PC-3 (cell line): ENCODE measurements at regions not wholly inside any gene's neighbourhood (a gene's known extent, or its start where the extent isn't known, plus 50 kb on each side); places are given as distances from the start of the nearest gene placed in this dataset.

Experiments
- ATAC-seq: fragments of 200-7000 bp; cut with Tn5 transposase; 2 replicates; pipeline ENCODE4 v1.9.1; 2020; ENCODE audit warnings: mild to moderate bottlenecking, moderate library complexity
- BruUV-seq: library from RNA; stranded (reverse); fragments of 400-500 nt; replicated peaks from 2 replicates; lab custom pipeline; 2021; lab: Mats Ljungman, UMichigan
- CTCF ChIA-PET: fragments of 300-600 bp; sonication (Branson Sonifier 250); formaldehyde crosslinking; loops from one replicate; lab custom pipeline; 2022; ENCODE audit warnings: antibody characterized with exemption; lab: Charles Lee
- POLR2A ChIA-PET: fragments of 300-600 bp; sonication (Branson Sonifier 250); formaldehyde crosslinking; loops from one replicate; lab custom pipeline; 2022; ENCODE audit warnings: antibody characterized with exemption; ENCODE audit not compliant: unreplicated experiment; lab: Charles Lee
- DNase-seq: peaks from one replicate; pipeline ENCODE4 v3.0.0-alpha.2; 2015
- H2AFZ ChIP-seq: fragments of 300-600 bp; sonication (generic); 2 replicates; pipeline ENCODE4 v1.6.0; 2016; ENCODE audit warnings: antibody characterized with exemption, low read length
- H3F3A ChIP-seq: fragments of 300-600 bp; sonication (generic); one replicate; pipeline ENCODE4 v1.6.0; 2017; ENCODE audit warnings: antibody characterized with exemption, low read length, control low read depth, mild to moderate bottlenecking; ENCODE audit not compliant: unreplicated experiment
- H3K27ac ChIP-seq: fragments of 300-600 bp; sonication (generic); 2 replicates; pipeline ENCODE4 v1.5.1; 2016; ENCODE audit warnings: mild to moderate bottlenecking, low read length
- H3K27me3 ChIP-seq: fragments of 300-600 bp; sonication (generic); 2 replicates; pipeline ENCODE4 v1.6.1; 2016; ENCODE audit warnings: low read length, mixed read lengths
- H3K36me3 ChIP-seq: fragments of 300-600 bp; sonication (generic); 2 replicates; pipeline ENCODE4 v1.6.1; 2016; ENCODE audit warnings: low read depth, mixed run types, low read length, mixed read lengths
- H3K4me1 ChIP-seq: fragments of 300-600 bp; sonication (generic); 2 replicates; pipeline ENCODE4 v1.5.1; 2016; ENCODE audit warnings: low read length; ENCODE audit not compliant: insufficient read depth
- H3K4me2 ChIP-seq: fragments of 300-600 bp; sonication (generic); 2 replicates; pipeline ENCODE4 v1.6.0; 2016; ENCODE audit warnings: low read length
- H3K4me3 ChIP-seq: fragments of 300-600 bp; sonication (generic); 2 replicates; pipeline ENCODE4 v1.5.1; 2016; ENCODE audit warnings: mild to moderate bottlenecking, low read length, mixed read lengths
- H3K79me2 ChIP-seq: fragments of 300-600 bp; sonication (generic); 2 replicates; pipeline ENCODE4 v1.6.1; 2017; ENCODE audit warnings: low read length, mixed read lengths
- H3K9ac ChIP-seq: fragments of 300-600 bp; sonication (generic); 2 replicates; pipeline ENCODE4 v1.6.0; 2016; ENCODE audit warnings: mild to moderate bottlenecking, low read length
- H3K9me2 ChIP-seq: fragments of 300-600 bp; sonication (generic); replicated peaks from 2 replicates; pipeline ENCODE4 v1.6.1; 2016; ENCODE audit warnings: mixed run types, low read length, mixed read lengths
- H3K9me3 ChIP-seq: fragments of 300-600 bp; sonication (generic); 2 replicates; pipeline ENCODE4 v1.6.1; 2016; ENCODE audit warnings: low read length, mixed read lengths
- H4K20me1 ChIP-seq: fragments of 300-600 bp; sonication (generic); 2 replicates; pipeline ENCODE4 v1.6.1; 2016; ENCODE audit warnings: low read length, mixed read lengths
- CTCF ChIP-seq: fragments of 300-600 bp; sonication (generic); conservative IDR thresholded peaks from 2 replicates; pipeline ENCODE4 v1.5.1; 2017; ENCODE audit warnings: antibody characterized with exemption, low read depth, mild to moderate bottlenecking, low read length
- EZH2 ChIP-seq: fragments of 300-600 bp; sonication (generic); IDR thresholded peaks from one replicate; pipeline ENCODE4 v1.6.1; 2017; ENCODE audit warnings: antibody characterized with exemption, mild to moderate bottlenecking, low read length; ENCODE audit not compliant: unreplicated experiment
- EZH2phosphoT487 ChIP-seq: fragments of 300-600 bp; sonication (generic); IDR thresholded peaks from 2 replicates; pipeline ENCODE4 v1.6.1; 2018; ENCODE audit warnings: mild to moderate bottlenecking, antibody characterized with exemption, low read length, borderline replicate concordance
- intact Hi-C: fragments of 100-400 bp; cut with micrococcal nuclease; formaldehyde crosslinking; loops from 2 replicates; pipeline ENCODE4 v1.9.0; 2023

DNA sequence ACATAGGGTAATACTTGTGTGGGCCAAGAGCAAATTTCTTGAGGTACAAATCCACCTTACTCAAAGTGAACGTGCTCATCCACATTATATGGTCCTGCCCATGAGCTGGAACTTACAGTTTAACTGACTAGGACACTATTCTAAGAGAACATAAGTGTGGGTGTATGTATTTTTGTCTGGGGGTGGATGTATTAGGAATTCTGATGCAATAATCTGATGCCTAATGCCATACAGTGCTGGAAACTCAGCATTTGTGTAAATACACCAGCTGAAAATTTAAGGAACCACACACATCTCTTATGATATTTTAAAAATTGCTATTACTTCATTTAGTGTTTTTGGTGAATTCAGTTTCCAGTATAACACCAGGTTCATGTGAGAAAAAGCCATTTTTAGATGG lies 1350.7 kb downstream of the ZPLD1 start:
- TF ChIP-seq EZH2 = no peak
- TF ChIP-seq EZH2phosphoT487 = no peak
- no peak for TF ChIP-seq CTCF

GRCh38 chr3:103786296-103786695 lies 1351.5 kb downstream of the ZPLD1 start:
- no peaks in the 10 kb centered on the region for H4K20me1 ChIP-seq
- H3K4me1 ChIP-seq = no peaks in the 10 kb centered on the region
- H3K9ac ChIP-seq = no peak overlapping the region
- TF ChIP-seq EZH2 (no peak), CTCF (no peak), EZH2phosphoT487 (no peak)
- ChIA-PET POLR2A (no interaction called here), CTCF (no interaction called here)
- no peaks in the 10 kb centered on the region for H3K79me2 ChIP-seq
- no peak overlapping the region for H3K4me3 ChIP-seq
- intact Hi-C loops = no loop called here
- BruUV-seq = no TSS peak
- ATAC-seq (no peak), DNase-seq (no peak)
- no peak overlapping the region for H2AFZ ChIP-seq
- no peak overlapping the region for H3K4me2 ChIP-seq
- no peaks in the 10 kb centered on the region for H3K36me3 ChIP-seq
- H3K9me3 ChIP-seq = no peaks in the 10 kb centered on the region
- H3K9me2 ChIP-seq = no peaks in the 10 kb centered on the region
- H3K27me3 ChIP-seq = no peaks in the 10 kb centered on the region
- no peak overlapping the region for H3K27ac ChIP-seq
- no peaks in the 10 kb centered on the region for H3F3A ChIP-seq

More for the DNA sequence above, 1350.7 kb downstream of the ZPLD1 start:
- ATAC-seq (no peak), DNase-seq (no peak)
- Histone ChIP-seq H3K36me3 (no peaks in the 10 kb centered on the region), H3K4me3 (no peak overlapping the region), H3K4me1 (no peaks in the 10 kb centered on the region), H2AFZ (no peak overlapping the region), H3K4me2 (no peak overlapping the region), H3K27me3 (no peaks in the 10 kb centered on the region), H3K9ac (no peak overlapping the region), H3K79me2 (no peaks in the 10 kb centered on the region), H4K20me1 (no peaks in the 10 kb centered on the region), H3K27ac (no peak overlapping the region), H3K9me2 (no peaks in the 10 kb centered on the region), H3K9me3 (no peaks in the 10 kb centered on the region), H3F3A (no peaks in the 10 kb centered on the region)
- intact Hi-C loops = no loop called here
- CTCF ChIA-PET = no interaction called here
- no TSS peak for BruUV-seq
- POLR2A ChIA-PET = no interaction called here

- no peak overlapping the region for H3K4me3 ChIP-seq
- DNase-seq = peak; percentile 21
- no peaks in the 10 kb centered on the region for H3K4me1 ChIP-seq
- no peak overlapping the region for H3K27ac ChIP-seq
- no peaks in the 10 kb centered on the region for H3F3A ChIP-seq
- BruUV-seq = no TSS peak
- H3K36me3 ChIP-seq = no peaks in the 10 kb centered on the region
- H3K4me2 ChIP-seq = no peak overlapping the region
- no peak overlapping the region for H2AFZ ChIP-seq
- no peaks in the 10 kb centered on the region for H3K9me2 ChIP-seq
- no peaks in the 10 kb centered on the region for H3K9me3 ChIP-seq
- peak; percentile 38 for ATAC-seq
- intact Hi-C loops = no loop called here
- H3K79me2 ChIP-seq = no peaks in the 10 kb centered on the region
- no peak overlapping the region for H3K9ac ChIP-seq
- CTCF ChIA-PET = no interaction called here
- TF ChIP-seq EZH2phosphoT487 (no peak), CTCF (no peak), EZH2 (no peak)
- no peaks in the 10 kb centered on the region for H3K27me3 ChIP-seq
- POLR2A ChIA-PET = no interaction called here
- no peaks in the 10 kb centered on the region for H4K20me1 ChIP-seq
Measured at GRCh38 chr3:103787164-103787871, 1352.5 kb downstream of the ZPLD1 start.
